HepG2 (cell line): ENCODE measurements at regions not wholly inside any gene's neighbourhood (a gene's known extent, or its start where the extent isn't known, plus 50 kb on each side); places are given as distances from the start of the nearest gene placed in this dataset.

Experiments used
- CBX1 ChIP-seq: IDR thresholded peaks from one replicate; pipeline ENCODE4 v1.6.1; 2016; ENCODE audit warnings: antibody characterized with exemption, low read depth
- CREM ChIP-seq, 2 experiments: sonication (generic) in 1 of 2; formaldehyde crosslinking in 1 of 2; IDR thresholded peaks; 2 replicates each; pipeline versions ENCODE4 v1.4.0 to v1.6.1; 2016 to 2020; ENCODE audit warnings: antibody characterized with exemption in 1 of 2, mild to moderate bottlenecking in 1 of 2, missing genetic modification reagents in 1 of 2
- ELF1 ChIP-seq: sonication (generic); formaldehyde crosslinking; IDR thresholded peaks from 2 replicates; pipeline ENCODE4 v1.4.0; 2020; ENCODE audit warnings: missing genetic modification reagents
- RAD21 ChIP-seq: fragments of 450-650 bp; formaldehyde crosslinking; IDR thresholded peaks from 2 replicates; pipeline ENCODE4 v1.5.0; 2020; ENCODE audit warnings: mild to moderate bottlenecking
- ZSCAN29 ChIP-seq: sonication (generic); formaldehyde crosslinking; conservative IDR thresholded peaks from 2 replicates; pipeline ENCODE4 v1.4.0; 2020; ENCODE audit warnings: mild to moderate bottlenecking, missing genetic modification reagents
- TF ChIP-seq, protein P1 (sequence below): sonication (generic); formaldehyde crosslinking; IDR thresholded peaks from 2 replicates; pipeline ENCODE4 v1.5.0; 2020; ENCODE audit warnings: mild to moderate bottlenecking, missing genetic modification reagents, moderate library complexity

DNA sequence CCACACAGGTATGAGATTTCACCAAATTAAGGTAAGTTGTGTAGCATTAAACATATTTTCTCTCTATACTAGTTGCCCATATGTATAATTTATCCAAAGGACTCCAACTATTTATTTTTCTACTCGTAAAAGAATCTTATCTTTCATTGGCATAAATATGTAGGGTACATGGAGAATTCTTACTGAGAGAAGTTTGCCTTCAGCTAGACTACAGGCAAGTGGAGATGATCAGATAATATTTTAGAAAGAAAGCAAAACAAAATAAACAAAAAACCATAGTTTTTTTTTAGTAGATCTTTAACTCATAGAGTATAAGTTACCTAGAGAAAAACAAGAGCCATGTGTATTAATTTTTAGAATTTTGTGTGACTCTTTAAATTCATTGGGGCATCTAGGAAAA, 743.1 kb upstream of the ARRDC3 start:
- TF ChIP-seq CREM (IDR thresholded peaks at IDR 0.05) (no peak), CREM (CRISPR knock-in tag; IDR thresholded peaks at IDR 0.05) (no peak), ELF1 (no peak), RAD21 (CRISPR knock-in tag) (no peak), CBX1 (no peak), ZSCAN29 (CRISPR knock-in tag) (no peak)
- TF ChIP-seq, protein P1, sequence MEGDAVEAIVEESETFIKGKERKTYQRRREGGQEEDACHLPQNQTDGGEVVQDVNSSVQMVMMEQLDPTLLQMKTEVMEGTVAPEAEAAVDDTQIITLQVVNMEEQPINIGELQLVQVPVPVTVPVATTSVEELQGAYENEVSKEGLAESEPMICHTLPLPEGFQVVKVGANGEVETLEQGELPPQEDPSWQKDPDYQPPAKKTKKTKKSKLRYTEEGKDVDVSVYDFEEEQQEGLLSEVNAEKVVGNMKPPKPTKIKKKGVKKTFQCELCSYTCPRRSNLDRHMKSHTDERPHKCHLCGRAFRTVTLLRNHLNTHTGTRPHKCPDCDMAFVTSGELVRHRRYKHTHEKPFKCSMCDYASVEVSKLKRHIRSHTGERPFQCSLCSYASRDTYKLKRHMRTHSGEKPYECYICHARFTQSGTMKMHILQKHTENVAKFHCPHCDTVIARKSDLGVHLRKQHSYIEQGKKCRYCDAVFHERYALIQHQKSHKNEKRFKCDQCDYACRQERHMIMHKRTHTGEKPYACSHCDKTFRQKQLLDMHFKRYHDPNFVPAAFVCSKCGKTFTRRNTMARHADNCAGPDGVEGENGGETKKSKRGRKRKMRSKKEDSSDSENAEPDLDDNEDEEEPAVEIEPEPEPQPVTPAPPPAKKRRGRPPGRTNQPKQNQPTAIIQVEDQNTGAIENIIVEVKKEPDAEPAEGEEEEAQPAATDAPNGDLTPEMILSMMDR (CRISPR knock-in tag): no peak
